H1 (cell line): ENCODE measurements at regions not wholly inside any gene's neighbourhood (a gene's known extent, or its start where the extent isn't known, plus 50 kb on each side); places are given as distances from the start of the nearest gene placed in this dataset.

Experiments used
- CTCF ChIA-PET: fragments of 300-600 bp; sonication (Branson Sonifier 250); formaldehyde crosslinking; loops from one replicate; lab custom pipeline; 2021; ENCODE audit not compliant: partially characterized antibody; lab: Charles Lee
- POLR2A ChIA-PET: fragments of 300-600 bp; sonication (Branson Sonifier 250); formaldehyde crosslinking; loops from one replicate; lab custom pipeline; 2021; ENCODE audit warnings: inconsistent platforms; ENCODE audit not compliant: partially characterized antibody; lab: Charles Lee
- DNase-seq, 2 experiments: peaks; one replicate each; pipeline versions ENCODE4 v3.0.0 to v3.0.0-alpha.2; 2010 to 2022; ENCODE audit warnings: low spot score in 2 of 2, low read depth in 1 of 2, mixed read lengths in 1 of 2
- FAIRE-seq: peaks from 2 replicates; lab custom pipeline; 2011; peaks lifted over from hg19 to GRCh38; lab: Jason Lieb, UNC
- H2AFZ ChIP-seq: 2 replicates; pipeline ENCODE4 v1.8.1; 2012; ENCODE audit warnings: low read length, inconsistent platforms
- H2AK5ac ChIP-seq: 2 replicates; pipeline ENCODE4 v1.6.1; 2013; ENCODE audit warnings: low read depth, low read length
- H2BK120ac ChIP-seq: replicated peaks from 2 replicates; pipeline ENCODE3; 2013; ENCODE audit warnings: low read depth, low read length, inconsistent platforms
- H2BK12ac ChIP-seq: 2 replicates; pipeline ENCODE4 v1.6.1; 2013; ENCODE audit warnings: low read depth, low read length
- H2BK15ac ChIP-seq: 2 replicates; pipeline ENCODE4 v1.6.1; 2013; ENCODE audit warnings: low read length
- H2BK20ac ChIP-seq: 2 replicates; pipeline ENCODE4 v1.6.1; 2013; ENCODE audit warnings: low read length
- H2BK5ac ChIP-seq: 2 replicates; pipeline ENCODE4 v1.6.1; 2013; ENCODE audit warnings: low read depth, low read length
- H3K14ac ChIP-seq: 2 replicates; pipeline ENCODE4 v1.6.1; 2013; ENCODE audit warnings: inconsistent platforms; ENCODE audit not compliant: insufficient read length
- H3K18ac ChIP-seq: 2 replicates; pipeline ENCODE4 v1.6.1; 2013; ENCODE audit warnings: low read length; ENCODE audit errors: extremely low read depth
- H3K23ac ChIP-seq: 2 replicates; pipeline ENCODE4 v1.6.1; 2013; ENCODE audit warnings: inconsistent platforms; ENCODE audit not compliant: insufficient read length
- H3K23me2 ChIP-seq: 2 replicates; pipeline ENCODE4 v1.6.1; 2013; ENCODE audit warnings: low read depth, low read length
- H3K27ac ChIP-seq: 2 replicates; pipeline ENCODE4 v1.6.1; 2011; ENCODE audit warnings: low read depth, low read length, inconsistent platforms
- H3K27me3 ChIP-seq, 4 experiments: replicated peaks in 1 of 4; 1 replicate in 1 of 4; 2 replicates in 3 of 4; pipeline versions ENCODE4 v1.6.1 to v1.8.1; 2011 to 2013; ENCODE audit warnings: low read length in 3 of 4, mild to moderate bottlenecking in 3 of 4, inconsistent platforms in 2 of 4, mixed read lengths in 2 of 4, moderate library complexity in 1 of 4; ENCODE audit not compliant: control insufficient read depth in 3 of 4, insufficient read depth in 3 of 4; ENCODE audit errors: extremely low read depth in 1 of 4
- H3K36me3 ChIP-seq, 4 experiments: 2 replicates each; pipeline versions ENCODE4 v1.6.1 to v1.8.1; 2011 to 2013; ENCODE audit warnings: mild to moderate bottlenecking in 4 of 4, low read length in 3 of 4, moderate library complexity in 2 of 4, control low read depth in 1 of 4, inconsistent platforms in 1 of 4; ENCODE audit not compliant: insufficient read depth in 4 of 4, control insufficient read depth in 2 of 4
- H3K4ac ChIP-seq: replicated peaks from 2 replicates; pipeline ENCODE3; 2013; ENCODE audit warnings: low read length, low read depth, mixed read lengths, inconsistent platforms; ENCODE audit not compliant: insufficient read length
- H3K4me1 ChIP-seq, 4 experiments: replicated peaks in 1 of 4; 1 replicate in 1 of 4; 2 replicates in 3 of 4; pipeline versions ENCODE4 v1.6.1 to v1.8.1; 2011 to 2013; ENCODE audit warnings: low read length in 3 of 4, inconsistent platforms in 2 of 4, mixed read lengths in 1 of 4; ENCODE audit not compliant: insufficient read depth in 4 of 4, control insufficient read depth in 3 of 4
- H3K4me2 ChIP-seq, 2 experiments: 2 replicates each; pipeline versions ENCODE4 v1.6.1 to v1.8.1; 2011 to 2013; ENCODE audit warnings: low read depth in 2 of 2, low read length in 2 of 2, control low read depth in 1 of 2, inconsistent platforms in 1 of 2, mild to moderate bottlenecking in 1 of 2; ENCODE audit not compliant: insufficient read depth in 1 of 2
- H3K4me3 ChIP-seq, 4 experiments: fragments of 200-600, 300-600 bp in 1 of 4; sonication (generic), shearing (Covaris generic), sonication (Bioruptor Twin) in 1 of 4; 2 replicates each; pipeline versions ENCODE4 v1.5.1 to v1.8.1; 2011 to 2016; ENCODE audit warnings: low read length in 4 of 4, low read depth in 3 of 4, control low read depth in 2 of 4, inconsistent platforms in 2 of 4, mild to moderate bottlenecking in 2 of 4, mixed read lengths in 1 of 4, moderate library complexity in 1 of 4; ENCODE audit not compliant: insufficient read depth in 2 of 4; ENCODE audit errors: extremely low read depth in 1 of 4
- H3K56ac ChIP-seq: replicated peaks from 2 replicates; pipeline ENCODE3; 2013; ENCODE audit warnings: low read depth, mild to moderate bottlenecking, mixed read lengths, low read length, inconsistent platforms; ENCODE audit not compliant: insufficient read length
- H3K79me1 ChIP-seq: 2 replicates; pipeline ENCODE4 v1.6.1; 2013; ENCODE audit warnings: low read depth, low read length, control low read depth
- H3K79me2 ChIP-seq, 2 experiments: 2 replicates each; pipeline versions ENCODE4 v1.6.1 to v1.8.1; 2012 to 2013; ENCODE audit warnings: low read length in 2 of 2, mild to moderate bottlenecking in 2 of 2, inconsistent platforms in 1 of 2; ENCODE audit not compliant: insufficient read depth in 2 of 2, control insufficient read depth in 1 of 2
- H3K9ac ChIP-seq, 4 experiments: replicated peaks in 1 of 4; 1 replicate in 1 of 4; 2 replicates in 3 of 4; pipeline versions ENCODE4 v1.6.1 to v1.8.1; 2011 to 2013; ENCODE audit warnings: low read depth in 3 of 4, low read length in 3 of 4, control low read depth in 2 of 4, mild to moderate bottlenecking in 2 of 4, moderate library complexity in 2 of 4, inconsistent platforms in 1 of 4; ENCODE audit errors: extremely low read depth in 1 of 4
- H3K9me3 ChIP-seq, 2 experiments: 2 replicates each; pipeline versions ENCODE4 v1.6.1 to v1.8.1; 2012 to 2013; ENCODE audit warnings: mild to moderate bottlenecking in 2 of 2, moderate library complexity in 2 of 2, control low read depth in 1 of 2, inconsistent platforms in 1 of 2, low read depth in 1 of 2, low read length in 1 of 2, mixed read lengths in 1 of 2; ENCODE audit not compliant: insufficient read depth in 2 of 2
- H4K20me1 ChIP-seq, 2 experiments: replicated peaks in 1 of 2; 2 replicates each; pipeline versions ENCODE3 to v1.8.1; 2011 to 2013; ENCODE audit warnings: inconsistent platforms in 2 of 2, low read length in 2 of 2, mild to moderate bottlenecking in 1 of 2; ENCODE audit not compliant: insufficient read depth in 2 of 2, control insufficient read depth in 1 of 2
- H4K5ac ChIP-seq: 2 replicates; pipeline ENCODE4 v1.6.1; 2013; ENCODE audit warnings: low read length, low read depth, mixed read lengths, inconsistent platforms; ENCODE audit not compliant: insufficient read length
- H4K8ac ChIP-seq: 2 replicates; pipeline ENCODE4 v1.8.0; 2013; ENCODE audit warnings: mild to moderate bottlenecking, moderate library complexity, low read length, inconsistent platforms; ENCODE audit not compliant: insufficient read depth; ENCODE audit errors: extremely low read depth
- H4K91ac ChIP-seq: replicated peaks from 2 replicates; pipeline ENCODE3; 2013; ENCODE audit warnings: low read length, mixed read lengths, inconsistent platforms; ENCODE audit not compliant: insufficient read length
- CBX5 ChIP-seq: fragments of 300-800, 300-1000 bp; sonication (generic); IDR thresholded peaks from 2 replicates; pipeline ENCODE4 v1.7.1; 2016; ENCODE audit warnings: antibody characterized with exemption, low read length, low read depth
- WGBS, 2 experiments: shearing (Covaris generic) in 1 of 2; methylation state at CpG; one replicate each; pipeline versions ENCODE4 v1.1.6 to v1.1.7; 2013 to 2015; ENCODE audit warnings: low lambda C conversion rate in 2 of 2, mixed read lengths in 2 of 2, inconsistent platforms in 1 of 2, low coverage in 1 of 2, missing lambda C conversion rate in 1 of 2; ENCODE audit not compliant: insufficient replicate concordance in 2 of 2, insufficient coverage in 1 of 2, insufficient read length in 1 of 2; ENCODE audit errors: extremely low coverage in 1 of 2, missing lambda C conversion rate in 1 of 2; 5-methylcytosine and 5-hydroxymethylcytosine counted together

GRCh38 chr7:96773483-96773882 lies 63.8 kb upstream of the SEM1 start:
- no peaks in the 10 kb centered on the region for H3K9me3 ChIP-seq
- H2BK20ac ChIP-seq: no peak overlapping the region
- DNase-seq (no peak), FAIRE-seq (no peak)
- no peak overlapping the region for H3K18ac ChIP-seq
- no peaks in the 10 kb centered on the region for H4K20me1 ChIP-seq
- no peaks in the 10 kb centered on the region for H3K23me2 ChIP-seq
- H4K5ac ChIP-seq: no peak overlapping the region
- H3K23ac ChIP-seq: no peak overlapping the region
- peaks cover 0 to 1% (median 0%) of the 10 kb centered on the region in 4 experiments; a peak in 1 of 7 replicates for H3K27me3 ChIP-seq
- CTCF ChIA-PET: no interaction called here
- no peak overlapping the region for H3K4me2 ChIP-seq
- 100% methylated on average over 1 of the region's 1 CpG; no CpG with 5 or more reads in 1 of the 2 experiments for WGBS, 2 experiments
- POLR2A ChIA-PET: no interaction called here
- no peak overlapping the region for H3K14ac ChIP-seq
- H3K79me1 ChIP-seq: no peaks in the 10 kb centered on the region
- H4K91ac ChIP-seq: no peak overlapping the region
- H2BK5ac ChIP-seq: no peak overlapping the region
- no peak overlapping the region for H2BK120ac ChIP-seq
- H2AK5ac ChIP-seq: no peak overlapping the region
- no peaks in the 10 kb centered on the region for H3K36me3 ChIP-seq
- no peaks in the 10 kb centered on the region for H3K79me2 ChIP-seq
- H2BK15ac ChIP-seq: no peak overlapping the region
- H3K56ac ChIP-seq: no peak overlapping the region
- no peak overlapping the region for H3K4ac ChIP-seq
- H2AFZ ChIP-seq: no peak overlapping the region
- no peak overlapping the region for H3K9ac ChIP-seq
- H3K4me3 ChIP-seq: no peak overlapping the region
- no peak overlapping the region for H3K27ac ChIP-seq
- H2BK12ac ChIP-seq: no peak overlapping the region
- no peak overlapping the region for H4K8ac ChIP-seq
- H3K4me1 ChIP-seq: peaks cover 0 to 3% (median 0%) of the 10 kb centered on the region in 4 experiments; a peak in 1 of 7 replicates
- no peak for TF ChIP-seq CBX5
